Putamen (tissue), 1 donor: ENCODE measurements at regions not wholly inside any gene's neighbourhood (a gene's known extent, or its start where the extent isn't known, plus 50 kb on each side); places are given as distances from the start of the nearest gene placed in this dataset.

Source experiments
- DNase-seq: peaks from one replicate; pipeline ENCODE4 v3.0.0-alpha.2; 2016; ENCODE audit warnings: low spot score

DNA sequence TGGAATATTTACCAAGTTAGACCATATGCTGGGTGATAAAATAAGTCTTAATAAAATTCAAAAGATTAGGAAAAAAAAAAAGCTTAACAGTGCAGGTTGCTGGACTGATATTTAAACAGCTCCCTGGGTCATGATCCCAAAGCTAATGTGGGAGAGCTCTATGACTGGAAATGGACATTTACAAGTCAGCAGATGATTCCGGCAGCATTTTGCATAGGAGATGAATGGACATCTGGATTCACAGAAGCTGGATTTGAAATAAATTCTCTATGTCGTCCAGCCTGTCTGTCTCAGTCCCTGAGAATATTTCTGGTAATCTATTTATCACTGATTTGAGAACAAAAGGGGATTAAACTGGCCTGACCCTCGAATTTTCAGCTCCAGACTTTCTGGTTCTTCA is 52.3 kb upstream of the KLHL25 start:
- DNase-seq: no peak

DNA sequence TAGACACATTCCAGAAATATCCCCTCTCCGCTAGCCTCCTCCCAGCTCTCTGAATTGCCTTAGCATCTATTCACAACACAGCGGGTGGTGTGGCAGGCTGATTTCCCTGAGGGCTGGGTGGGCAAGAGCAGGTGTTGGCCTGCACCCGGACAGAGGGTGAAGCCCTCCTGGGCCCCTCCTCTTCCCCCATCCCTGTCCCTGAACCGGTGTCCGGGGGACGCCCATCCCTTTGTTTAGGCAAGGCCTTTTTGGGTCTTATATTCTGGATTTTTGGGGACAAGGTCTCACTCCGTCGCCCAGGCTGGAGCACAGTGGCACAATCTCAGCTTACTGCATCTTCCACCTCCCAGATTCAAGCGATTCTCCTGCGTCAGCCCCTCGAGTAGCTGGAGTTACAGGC is 55.2 kb upstream of the KLHL25 start:
- no peak for DNase-seq

DNA sequence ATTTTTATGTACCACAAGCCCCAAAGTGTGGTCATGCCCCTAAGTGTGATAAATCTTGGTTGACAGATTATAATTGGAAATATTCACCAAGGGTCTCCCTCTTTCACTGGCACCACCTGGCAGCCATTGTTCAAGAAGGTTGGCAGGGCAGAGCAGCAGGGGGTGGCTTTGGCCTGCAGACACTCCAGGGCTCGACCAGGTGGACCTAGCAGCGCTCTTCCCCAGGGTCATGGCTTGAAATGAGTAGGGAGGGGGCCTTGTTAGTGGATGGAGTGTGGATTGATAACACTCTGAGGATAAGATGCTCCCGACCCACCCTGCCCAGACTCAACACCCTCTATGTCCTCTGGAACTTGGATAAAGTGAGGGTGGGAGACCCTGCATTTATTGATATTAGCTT is 58.2 kb upstream of the KLHL25 start:
- no peak for DNase-seq

DNA sequence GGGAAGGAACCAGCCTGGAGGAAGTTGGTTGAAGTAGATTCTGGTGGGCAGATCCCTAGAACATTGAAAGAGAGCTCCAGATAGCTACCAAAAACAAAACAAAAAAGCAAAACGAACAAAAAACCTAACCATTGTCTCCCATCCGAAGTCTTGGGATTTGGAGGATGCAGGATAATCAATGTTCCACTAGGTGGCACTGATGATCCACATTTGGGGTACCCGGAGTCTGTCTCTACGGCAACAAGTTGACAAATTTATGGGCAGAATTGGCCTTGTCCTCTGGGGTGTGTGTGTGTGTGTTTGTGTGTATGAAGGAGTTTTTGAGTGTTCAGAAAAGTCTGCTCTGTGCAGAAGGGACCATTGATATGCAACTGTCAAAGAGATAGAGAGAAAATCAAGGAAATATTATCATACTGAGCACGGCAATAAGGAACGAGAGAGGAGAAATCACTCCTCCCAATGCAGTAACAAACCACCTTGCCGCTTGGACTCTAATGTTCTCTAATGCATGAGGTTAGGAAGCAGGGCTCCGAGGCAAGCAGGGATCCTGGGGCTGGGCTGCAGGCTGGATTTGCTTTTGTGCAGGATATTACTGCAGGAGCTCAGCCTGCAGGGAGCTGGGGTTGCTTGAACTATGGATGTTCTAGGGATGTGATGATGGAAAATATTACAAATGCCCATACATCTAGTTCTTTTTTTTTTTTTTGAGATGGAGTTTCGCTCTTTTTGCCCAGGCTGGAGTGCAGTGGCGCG is 59.8 kb upstream of the KLHL25 start:
- peak; percentile 48 for DNase-seq

DNA sequence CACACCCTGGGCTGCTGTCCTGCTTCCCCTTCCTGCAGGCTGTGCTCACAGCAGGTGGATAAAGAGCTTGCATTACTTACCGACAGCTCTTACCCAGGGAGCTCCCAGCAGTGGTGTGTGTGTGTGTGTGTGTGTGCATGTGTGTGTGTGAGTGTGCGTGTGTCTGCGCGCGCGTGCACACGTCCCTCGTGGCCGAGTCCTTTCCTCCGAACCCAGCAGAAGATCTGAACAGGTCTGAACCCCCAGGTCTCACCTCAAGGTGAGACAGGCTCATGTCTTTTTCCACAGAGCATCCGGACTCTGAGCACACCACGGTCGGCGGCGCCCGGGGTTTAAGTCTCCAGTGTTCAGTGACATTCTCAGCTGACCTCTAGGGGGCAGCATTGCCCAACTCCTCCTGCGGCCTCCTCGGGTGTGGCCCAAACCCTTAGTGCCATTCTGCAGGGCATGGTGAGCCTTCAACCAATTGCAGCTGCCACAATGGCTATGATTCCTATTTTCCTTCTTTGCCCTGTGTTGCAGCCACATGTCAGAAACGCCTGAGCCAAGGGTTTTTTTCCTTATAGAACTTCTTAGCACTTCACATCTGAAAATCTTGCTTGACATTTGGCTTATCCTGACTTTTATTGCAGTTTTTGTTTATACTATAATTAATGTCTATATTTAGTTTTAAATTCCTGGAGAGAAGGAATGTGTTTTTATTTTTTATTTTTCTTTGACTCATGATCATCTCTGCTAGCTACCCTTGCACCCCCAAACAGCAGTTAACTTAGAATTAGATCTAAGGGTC is 64.1 kb upstream of the KLHL25 start:
- peak; percentile 58 for DNase-seq

DNA sequence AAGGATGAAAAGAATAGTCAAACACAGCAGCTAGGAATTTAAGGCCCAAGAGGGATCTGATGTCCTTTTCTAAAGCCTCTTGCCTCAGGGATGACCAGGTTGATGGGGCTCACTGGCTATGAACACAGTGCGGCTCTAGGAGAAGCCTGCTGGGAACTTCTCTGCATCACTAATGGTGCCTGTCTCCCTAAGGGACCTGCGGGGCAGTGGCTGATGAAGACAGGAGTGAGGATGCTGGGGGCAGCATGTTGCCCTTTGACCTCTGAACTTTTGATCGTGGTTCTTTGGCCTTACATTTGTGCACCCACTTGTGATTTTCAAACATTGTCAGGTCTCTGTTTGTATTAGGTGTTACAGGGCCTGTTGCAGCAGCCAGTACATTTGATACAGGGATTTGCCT is 64.9 kb upstream of the KLHL25 start:
- DNase-seq: no peak

DNA sequence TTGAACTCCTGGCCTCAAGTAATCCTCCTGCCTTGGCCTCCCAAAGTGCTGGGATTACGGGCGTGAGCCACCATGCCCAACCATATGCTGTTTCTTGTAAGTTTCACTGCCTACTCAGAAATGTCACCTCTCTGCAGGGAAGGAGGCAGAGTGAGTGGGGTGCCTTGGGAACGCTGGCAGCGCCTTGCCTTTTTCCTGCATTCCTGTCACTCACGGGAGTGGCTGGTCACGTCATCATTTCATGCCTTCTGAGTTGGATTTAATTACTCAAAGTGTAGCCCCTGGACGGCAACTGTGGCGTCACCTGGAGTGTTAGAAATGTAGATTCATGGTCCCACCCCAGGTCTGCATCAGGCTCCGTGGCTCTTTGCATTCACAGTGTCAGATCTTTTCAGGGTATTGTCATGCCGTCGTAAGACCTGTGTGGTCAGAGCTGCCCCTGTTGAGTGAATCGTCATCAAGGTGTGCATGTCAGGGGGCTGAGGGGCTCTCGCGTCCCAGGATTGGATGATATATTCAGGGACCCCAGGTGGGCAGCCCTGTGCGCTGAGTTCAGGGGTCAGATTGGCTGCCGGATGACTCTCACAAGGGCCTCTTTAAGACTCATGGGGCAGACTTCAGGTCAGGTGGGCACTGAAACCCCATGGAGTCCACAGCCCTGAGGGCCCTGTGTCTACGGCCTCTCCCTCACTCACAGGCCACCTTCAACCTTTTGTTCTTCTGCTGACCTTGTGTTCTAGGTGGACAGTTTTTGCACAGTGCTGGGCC is 65.9 kb upstream of the KLHL25 start:
- no peak for DNase-seq

DNA sequence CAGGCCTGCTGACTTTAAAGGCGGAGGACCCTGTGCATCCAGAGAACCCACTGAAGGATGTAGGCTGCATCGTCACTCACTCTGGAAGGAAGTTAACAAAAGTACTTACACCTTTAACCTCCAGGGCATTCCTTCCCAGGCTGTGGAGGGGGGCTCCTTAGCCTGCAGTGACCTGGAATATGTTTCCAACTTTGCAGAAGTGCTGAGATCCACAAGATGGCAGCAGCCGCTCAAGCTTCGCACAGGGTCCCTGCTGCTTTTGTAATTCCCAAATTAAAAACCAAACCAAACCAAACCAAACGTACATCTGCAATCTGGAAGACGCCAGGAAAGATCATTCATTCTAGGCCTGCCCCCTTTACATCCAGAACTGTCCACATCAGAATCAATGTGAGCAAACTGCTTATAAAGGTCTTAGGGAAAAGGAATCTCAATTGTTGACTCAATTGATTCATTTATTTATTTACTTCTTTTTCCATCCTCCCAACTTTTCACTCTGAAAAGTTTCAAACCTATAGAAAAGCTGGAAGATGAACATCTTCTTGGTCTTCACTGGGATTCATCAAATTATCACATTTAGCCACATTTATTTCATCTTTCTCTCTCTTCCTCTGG is 70.5 kb upstream of the KLHL25 start:
- peak; percentile 22 for DNase-seq

DNA sequence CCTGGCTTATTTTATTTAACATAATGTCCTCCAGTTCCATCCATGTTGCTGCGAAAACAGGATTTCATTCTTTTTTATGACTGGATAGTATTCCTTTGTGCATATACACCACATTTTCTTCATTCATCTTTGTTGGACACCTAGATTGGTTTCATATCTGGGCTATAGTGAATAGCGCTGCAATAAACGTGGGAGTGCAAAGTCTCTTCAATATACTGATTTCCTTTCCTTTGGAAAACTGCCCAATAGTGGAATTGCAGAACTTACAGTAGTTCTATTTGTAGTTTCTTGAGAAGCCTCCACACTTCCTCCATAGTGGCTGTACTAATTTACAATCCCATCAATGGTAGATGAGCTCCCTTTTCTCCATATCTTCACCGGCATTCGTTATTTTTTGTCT is 72.5 kb upstream of the KLHL25 start:
- no peak for DNase-seq

DNA sequence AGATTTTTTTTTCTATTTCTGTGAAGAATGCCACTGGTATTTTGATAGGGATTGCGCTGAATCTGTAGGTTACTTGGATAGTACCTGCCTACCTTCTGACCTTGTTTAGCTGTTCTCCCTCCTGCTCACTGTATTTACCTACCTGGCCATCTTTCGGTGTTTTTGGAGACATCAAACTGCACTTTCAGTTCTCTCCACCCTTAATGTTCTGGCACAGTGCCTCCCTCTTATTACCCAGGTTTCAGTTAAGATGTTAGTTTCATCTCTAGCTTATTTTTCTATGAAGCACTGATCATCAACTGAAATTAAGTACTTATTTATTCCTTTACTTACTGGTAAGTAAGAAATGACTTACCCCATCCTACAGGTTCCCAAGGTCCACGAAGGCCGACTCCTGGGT is 74.4 kb upstream of the KLHL25 start:
- no peak for DNase-seq

DNA sequence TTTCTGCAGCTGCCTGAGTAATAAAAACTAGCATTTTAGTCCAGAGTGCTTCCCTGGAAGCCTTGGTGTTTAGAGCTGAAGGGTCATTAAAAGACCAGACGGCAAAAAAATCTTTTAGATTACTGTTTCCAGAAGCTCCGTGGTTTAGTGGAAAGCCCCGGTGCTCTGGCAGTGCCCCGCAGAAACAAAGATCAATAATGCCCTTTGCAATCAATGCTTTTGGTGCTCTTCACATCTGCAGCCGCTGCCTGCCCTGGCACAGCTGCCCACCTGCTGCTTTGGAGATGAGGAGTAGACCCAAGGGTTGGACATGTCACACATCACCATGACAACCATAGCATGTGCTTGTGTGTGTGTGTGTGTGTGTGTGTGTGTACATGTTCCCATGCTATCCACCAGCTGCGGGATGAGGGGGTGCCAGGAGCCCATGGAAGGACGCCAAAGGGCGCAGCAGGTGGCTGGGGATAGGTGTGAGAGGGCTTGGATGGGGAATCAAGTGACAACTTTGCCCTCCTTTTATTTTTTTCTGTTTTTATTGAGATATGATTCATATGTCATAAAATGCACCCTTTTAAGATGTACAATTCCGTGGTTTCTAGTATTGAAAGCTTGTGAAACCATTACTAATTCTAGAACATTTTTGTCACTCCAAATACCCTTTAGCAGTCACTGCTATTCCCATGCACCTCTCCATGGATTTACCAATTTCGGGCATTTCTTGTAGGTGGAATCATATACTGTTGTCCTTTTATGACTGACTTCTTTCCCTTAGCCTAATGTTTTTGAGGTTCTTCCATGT is 75.7 kb upstream of the KLHL25 start:
- DNase-seq: no peak

DNA sequence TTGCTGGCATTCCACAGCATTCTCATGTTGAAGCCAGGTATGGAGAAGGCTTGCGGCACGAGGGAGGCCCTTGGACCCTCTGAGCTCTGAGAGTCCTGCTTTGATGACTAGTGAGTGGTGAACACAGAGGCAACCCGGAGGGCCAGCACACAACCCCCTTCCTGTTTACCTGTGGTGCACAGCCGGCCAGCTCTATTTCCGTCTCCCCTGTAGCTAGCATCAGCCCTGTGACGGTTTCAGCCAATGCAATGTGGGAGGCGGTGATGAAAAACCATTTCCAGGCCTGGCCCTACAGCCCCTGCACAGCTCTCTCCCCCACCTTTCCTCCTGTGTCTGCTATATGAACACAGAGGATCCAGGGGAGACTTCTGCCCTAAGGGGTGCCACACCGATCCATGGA is 76.8 kb upstream of the KLHL25 start:
- DNase-seq: no peak

DNA sequence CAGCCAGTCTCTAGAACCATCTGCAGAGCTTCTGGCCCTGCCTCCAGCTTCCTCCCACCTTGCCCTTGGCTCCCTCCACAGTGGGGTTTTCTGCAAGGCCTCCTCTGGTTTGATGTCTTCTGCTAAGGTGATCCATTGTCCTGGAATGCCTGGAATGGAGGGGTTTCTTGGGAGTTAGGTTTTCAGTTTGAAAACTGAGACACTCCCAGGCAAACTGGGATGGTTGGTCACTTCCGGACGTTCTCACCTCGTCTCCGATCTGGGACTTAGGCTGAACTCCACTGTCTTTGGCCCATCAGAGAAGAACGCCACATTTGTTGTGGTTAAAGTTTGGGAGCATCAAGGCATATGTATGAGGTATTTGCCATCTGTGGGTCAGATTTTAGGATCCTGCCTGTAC is 77.4 kb upstream of the KLHL25 start:
- DNase-seq: no peak

DNA sequence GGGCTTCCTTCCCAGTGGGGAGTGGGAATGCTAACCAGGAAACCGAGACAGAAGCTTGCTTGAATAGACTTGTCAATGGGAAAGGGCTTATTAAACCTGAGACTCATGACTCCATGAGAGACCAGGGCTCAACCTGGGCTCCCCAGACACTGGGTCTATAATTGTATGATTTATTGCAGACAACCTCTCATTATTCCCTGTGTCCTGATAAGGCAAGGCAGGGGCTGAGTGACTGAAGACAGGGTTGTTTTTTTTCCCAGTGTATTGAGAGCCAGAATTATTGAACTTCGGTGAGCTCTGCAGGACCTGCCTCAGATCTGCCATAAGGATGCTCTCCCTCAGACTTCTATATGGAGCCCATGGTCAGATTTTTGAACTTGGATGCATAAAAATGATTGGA is 79.5 kb upstream of the KLHL25 start:
- DNase-seq: no peak

DNA sequence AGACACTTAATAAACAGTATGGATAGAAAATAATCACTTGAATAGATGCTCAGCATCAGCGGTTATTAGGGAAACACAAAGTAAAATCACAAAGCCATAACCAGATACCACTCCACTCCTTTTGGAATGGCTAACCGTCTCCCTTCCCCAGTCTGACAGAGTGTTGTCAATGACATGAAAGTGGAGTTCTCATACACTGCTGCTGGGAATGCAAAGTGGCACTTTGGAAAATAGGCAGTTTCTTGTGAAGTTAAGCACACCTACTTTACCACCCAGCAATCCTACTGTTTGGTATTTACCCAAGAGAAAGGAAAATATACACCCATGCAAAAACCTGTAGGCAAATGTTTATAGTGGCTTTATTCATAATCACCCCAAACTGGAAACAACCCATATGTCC is 81.0 kb upstream of the KLHL25 start:
- DNase-seq: no peak

DNA sequence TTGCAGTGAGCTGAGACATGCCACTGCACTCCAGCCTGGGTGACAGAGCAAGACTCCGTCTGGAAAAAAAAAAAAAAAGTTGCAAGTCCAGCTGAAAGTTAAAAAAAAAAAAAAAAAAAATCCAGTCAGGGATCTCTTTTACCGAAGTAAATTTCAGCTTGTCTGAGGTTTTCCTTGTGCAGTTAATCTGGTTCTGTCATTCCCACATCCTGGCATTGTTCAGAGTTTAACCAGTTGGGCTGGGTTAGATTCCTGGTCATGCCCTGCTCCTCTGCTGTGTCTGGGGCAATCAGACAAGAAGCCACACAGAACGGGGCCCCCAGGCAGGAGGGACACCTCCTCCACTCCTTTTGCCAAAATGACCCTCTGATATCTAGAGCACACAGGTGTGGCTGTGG is 84.1 kb upstream of the KLHL25 start:
- no peak for DNase-seq

DNA sequence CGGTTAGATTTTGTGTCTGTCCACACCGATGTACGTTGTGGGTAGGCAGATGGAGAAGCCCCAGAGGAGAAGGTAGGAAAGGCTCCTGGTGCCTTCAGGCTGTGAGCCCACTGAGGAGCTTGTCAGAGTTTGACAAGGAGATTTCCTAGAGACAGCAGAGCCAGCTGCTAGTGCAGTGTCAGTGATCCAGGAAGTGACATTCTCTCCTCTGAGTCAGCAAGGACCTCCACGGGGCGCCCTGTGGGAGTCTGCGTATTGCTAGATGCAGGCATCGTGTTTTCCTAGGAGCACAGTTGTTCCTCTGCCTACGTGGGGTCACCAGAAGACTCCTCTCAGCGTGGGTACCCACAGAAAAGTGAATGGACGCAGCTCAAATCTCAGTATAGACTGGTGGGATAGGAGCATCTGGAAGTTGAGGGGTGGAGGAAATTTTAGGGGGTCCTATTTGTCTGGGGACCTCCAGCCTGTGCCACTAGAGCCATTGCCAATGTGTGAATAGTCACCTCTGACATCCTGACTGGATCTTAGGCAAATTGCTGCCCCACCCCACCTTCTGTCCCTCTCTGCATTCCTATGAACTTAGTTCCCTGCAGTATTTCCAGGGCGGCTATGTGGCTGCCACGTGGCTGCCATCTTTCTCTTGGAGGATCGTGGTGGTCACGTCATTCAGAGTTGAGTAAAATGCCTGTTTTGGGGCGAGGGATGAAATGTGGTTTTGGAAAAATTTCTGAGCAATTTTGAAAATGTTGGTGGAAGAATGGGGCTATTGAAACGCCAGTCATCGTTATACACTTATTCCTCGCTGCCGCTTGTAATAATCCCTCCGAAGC is 84.8 kb upstream of the KLHL25 start:
- no peak for DNase-seq

DNA sequence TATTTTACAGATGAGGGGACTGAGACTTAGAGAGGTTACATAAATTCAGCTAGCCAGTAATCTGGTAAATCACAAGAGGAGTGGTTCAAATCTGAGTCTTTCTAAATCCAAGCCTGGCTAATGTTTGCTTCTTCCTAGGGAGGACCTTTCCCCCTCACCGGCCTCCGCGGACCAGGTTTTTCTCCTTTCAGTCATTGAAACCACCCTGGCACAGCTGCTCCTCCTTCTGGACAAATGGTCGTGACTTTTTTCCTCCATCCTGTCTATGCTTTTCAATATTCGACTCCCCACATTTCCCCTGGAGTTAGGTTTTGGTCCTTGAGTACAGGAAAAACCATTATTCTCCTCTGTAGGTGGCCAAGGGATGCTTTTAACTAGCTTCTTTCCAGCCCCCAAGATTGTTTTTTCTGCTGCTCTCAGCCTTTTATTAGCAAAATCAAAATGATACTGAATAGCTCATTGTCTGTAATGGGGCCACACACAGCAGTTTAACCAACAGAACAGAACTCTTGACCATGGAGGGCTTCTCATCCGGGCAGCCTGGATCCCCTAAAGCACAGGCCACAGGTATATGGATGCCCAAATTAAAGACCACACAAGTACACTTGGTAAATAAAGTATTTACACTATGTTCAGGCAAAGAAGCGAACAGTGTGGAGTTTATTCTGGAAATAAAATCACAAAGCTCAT is 85.9 kb upstream of the KLHL25 start:
- no peak for DNase-seq

DNA sequence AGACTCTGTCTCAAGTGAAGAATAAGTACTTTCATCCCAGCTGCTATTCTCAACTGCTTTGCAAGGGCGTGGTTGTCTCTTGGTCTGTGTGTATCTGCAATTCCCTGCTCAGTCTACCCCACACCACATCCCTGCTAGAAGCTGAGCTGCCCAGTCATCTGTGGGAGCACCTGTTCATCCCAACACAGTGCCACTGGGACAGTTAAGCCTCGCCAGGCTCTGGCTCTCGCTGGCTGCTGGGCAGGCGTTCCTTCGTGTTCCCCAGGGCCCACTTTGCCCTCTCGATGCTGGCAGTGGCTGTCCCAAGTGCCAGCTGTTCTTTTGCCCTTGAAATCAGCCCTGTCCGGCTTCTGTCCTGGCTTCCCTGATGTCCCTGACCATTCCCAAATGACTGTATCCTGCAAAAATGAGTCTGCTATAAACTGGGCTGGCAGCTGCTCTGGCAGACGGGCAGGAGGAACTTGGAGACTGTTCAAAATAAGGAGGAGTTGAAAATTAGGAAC is 91.6 kb upstream of the KLHL25 start:
- no peak for DNase-seq
